ENCODE measurements at regions not wholly inside any gene's neighbourhood (a gene's known extent, or its start where the extent isn't known, plus 50 kb on each side); places are given as distances from the start of the nearest gene placed in this dataset.

GRCh38 chr5:99129768-99130501 lies 201.1 kb upstream of the CHD1 start:
- H3K27ac ChIP-seq (ENCODE audit: low read length): no peak overlapping the region
- DNase-seq (ENCODE audit: low read depth, low spot score): no peak
- no peaks in the 10 kb centered on the region for H3K9me3 ChIP-seq (ENCODE audit: control insufficient read depth, insufficient read depth, low read length)
- no peaks in the 10 kb centered on the region for H3K36me3 ChIP-seq (ENCODE audit: control insufficient read depth, insufficient read depth, low read length)
- H3K4me1 ChIP-seq (ENCODE audit: control insufficient read depth, insufficient read depth, low read length): no peaks in the 10 kb centered on the region
- WGBS (ENCODE audit: insufficient coverage, insufficient read length): no CpG with 5 or more reads among the region's 6 CpGs
- H3K27me3 ChIP-seq (ENCODE audit: control insufficient read depth, insufficient read depth, low read length): no peaks in the 10 kb centered on the region
- no peak overlapping the region for H3K4me3 ChIP-seq (ENCODE audit: low read length)

- Histone ChIP-seq H3K4me1 (ENCODE audit: control insufficient read depth, insufficient read depth, low read length) (no peaks in the 10 kb centered on the region), H3K9me3 (ENCODE audit: control insufficient read depth, insufficient read depth, low read length) (no peaks in the 10 kb centered on the region), H3K4me3 (ENCODE audit: low read length) (no peak overlapping the region), H3K27me3 (ENCODE audit: control insufficient read depth, insufficient read depth, low read length) (no peaks in the 10 kb centered on the region), H3K27ac (ENCODE audit: low read length) (no peak overlapping the region), H3K36me3 (ENCODE audit: control insufficient read depth, insufficient read depth, low read length) (no peaks in the 10 kb centered on the region)
- DNase-seq (ENCODE audit: low read depth, low spot score): no peak
These were observed 194.2 kb upstream of the CHD1 start for GRCh38 chr5:99122976-99123375.

GRCh38 chr5:99119326-99119725 lies 190.5 kb upstream of the CHD1 start:
- no peak overlapping the region for H3K4me3 ChIP-seq (ENCODE audit: low read length)
- H3K4me1 ChIP-seq (ENCODE audit: control insufficient read depth, insufficient read depth, low read length): no peaks in the 10 kb centered on the region
- DNase-seq (ENCODE audit: low read depth, low spot score): no peak
- WGBS (ENCODE audit: insufficient coverage, insufficient read length): no CpG with 5 or more reads among the region's 3 CpGs
- H3K9me3 ChIP-seq (ENCODE audit: control insufficient read depth, insufficient read depth, low read length): no peaks in the 10 kb centered on the region
- H3K36me3 ChIP-seq (ENCODE audit: control insufficient read depth, insufficient read depth, low read length): no peaks in the 10 kb centered on the region
- no peaks in the 10 kb centered on the region for H3K27me3 ChIP-seq (ENCODE audit: control insufficient read depth, insufficient read depth, low read length)
- H3K27ac ChIP-seq (ENCODE audit: low read length): no peak overlapping the region

GRCh38 chr5:99116526-99116925 lies 187.7 kb upstream of the CHD1 start:
- H3K36me3 ChIP-seq (ENCODE audit: control insufficient read depth, insufficient read depth, low read length): no peaks in the 10 kb centered on the region
- no CpG with 5 or more reads among the region's 4 CpGs for WGBS (ENCODE audit: insufficient coverage, insufficient read length)
- DNase-seq (ENCODE audit: low read depth, low spot score): no peak
- no peaks in the 10 kb centered on the region for H3K9me3 ChIP-seq (ENCODE audit: control insufficient read depth, insufficient read depth, low read length)
- no peaks in the 10 kb centered on the region for H3K27me3 ChIP-seq (ENCODE audit: control insufficient read depth, insufficient read depth, low read length)
- no peak overlapping the region for H3K4me3 ChIP-seq (ENCODE audit: low read length)
- no peak overlapping the region for H3K27ac ChIP-seq (ENCODE audit: low read length)
- no peaks in the 10 kb centered on the region for H3K4me1 ChIP-seq (ENCODE audit: control insufficient read depth, insufficient read depth, low read length)

DNA sequence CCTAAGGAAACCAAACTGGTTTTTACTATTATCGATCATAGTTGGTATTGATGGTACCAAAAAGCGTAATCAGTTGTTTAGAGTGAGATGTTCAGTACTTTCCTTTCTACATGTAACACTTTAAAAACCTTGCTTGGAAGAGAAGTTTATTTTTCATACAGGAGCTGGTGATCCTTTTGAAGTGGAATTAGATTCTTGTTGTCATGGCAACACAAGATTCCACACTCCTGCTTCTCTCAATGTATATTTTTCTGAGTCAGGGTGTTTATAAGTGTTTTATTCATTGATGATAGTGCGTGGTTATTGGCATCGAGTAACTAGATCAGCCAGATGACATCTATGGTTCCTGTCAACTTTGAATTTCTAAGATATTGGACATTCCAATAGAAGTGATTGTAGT lies 181.1 kb upstream of the CHD1 start:
- Histone ChIP-seq H3K36me3 (ENCODE audit: control insufficient read depth, insufficient read depth, low read length) (no peaks in the 10 kb centered on the region), H3K4me3 (ENCODE audit: low read length) (no peak overlapping the region), H3K27ac (ENCODE audit: low read length) (no peak overlapping the region), H3K9me3 (ENCODE audit: control insufficient read depth, insufficient read depth, low read length) (no peaks in the 10 kb centered on the region), H3K27me3 (ENCODE audit: control insufficient read depth, insufficient read depth, low read length) (no peaks in the 10 kb centered on the region), H3K4me1 (ENCODE audit: control insufficient read depth, insufficient read depth, low read length) (no peaks in the 10 kb centered on the region)
- no CpG with 5 or more reads among the region's 4 CpGs for WGBS (ENCODE audit: insufficient coverage, insufficient read length)
- DNase-seq (ENCODE audit: low read depth, low spot score): no peak

DNA sequence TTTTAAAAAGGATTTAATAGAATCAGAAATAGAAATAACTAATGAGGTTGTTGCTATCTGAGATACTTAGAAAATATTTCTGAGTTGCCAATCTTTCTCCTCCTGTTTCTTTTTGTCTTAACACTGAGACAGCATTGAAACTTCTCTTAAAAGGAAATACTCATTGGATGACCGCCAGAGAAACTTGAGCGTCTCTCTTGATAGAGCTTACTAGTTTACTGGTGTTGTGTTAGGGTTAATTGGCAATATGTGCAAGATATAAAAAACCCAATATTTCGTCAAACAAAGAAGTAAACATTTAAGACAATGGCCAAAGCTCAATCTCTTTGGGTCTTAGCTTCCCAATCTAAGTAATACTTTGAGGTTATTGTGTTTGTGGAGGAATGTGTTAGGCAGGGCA lies 176.4 kb upstream of the CHD1 start:
- DNase-seq (ENCODE audit: low read depth, low spot score): no peak

GRCh38 chr5:99104538-99105132 lies 175.8 kb upstream of the CHD1 start:
- Histone ChIP-seq H3K9me3 (ENCODE audit: control insufficient read depth, insufficient read depth, low read length) (no peaks in the 10 kb centered on the region), H3K4me3 (ENCODE audit: low read length) (no peak overlapping the region), H3K4me1 (ENCODE audit: control insufficient read depth, insufficient read depth, low read length) (no peaks in the 10 kb centered on the region), H3K27me3 (ENCODE audit: control insufficient read depth, insufficient read depth, low read length) (no peaks in the 10 kb centered on the region), H3K36me3 (ENCODE audit: control insufficient read depth, insufficient read depth, low read length) (no peaks in the 10 kb centered on the region), H3K27ac (ENCODE audit: low read length) (no peak overlapping the region)
- WGBS (ENCODE audit: insufficient coverage, insufficient read length): no CpG with 5 or more reads among the region's 2 CpGs
- DNase-seq (ENCODE audit: low read depth, low spot score): peak; percentile 11

More for the DNA sequence above, 176.4 kb upstream of the CHD1 start:
- Histone ChIP-seq H3K27ac (ENCODE audit: low read length) (no peak overlapping the region), H3K4me1 (ENCODE audit: control insufficient read depth, insufficient read depth, low read length) (no peaks in the 10 kb centered on the region), H3K36me3 (ENCODE audit: control insufficient read depth, insufficient read depth, low read length) (no peaks in the 10 kb centered on the region), H3K27me3 (ENCODE audit: control insufficient read depth, insufficient read depth, low read length) (no peaks in the 10 kb centered on the region), H3K4me3 (ENCODE audit: low read length) (no peak overlapping the region), H3K9me3 (ENCODE audit: control insufficient read depth, insufficient read depth, low read length) (no peaks in the 10 kb centered on the region)
- WGBS (ENCODE audit: insufficient coverage, insufficient read length): no CpG with 5 or more reads among the region's 3 CpGs

GRCh38 chr5:99102073-99102697 lies 173.4 kb upstream of the CHD1 start:
- no peaks in the 10 kb centered on the region for H3K9me3 ChIP-seq (ENCODE audit: control insufficient read depth, insufficient read depth, low read length)
- no peak overlapping the region for H3K27ac ChIP-seq (ENCODE audit: low read length)
- no peaks in the 10 kb centered on the region for H3K36me3 ChIP-seq (ENCODE audit: control insufficient read depth, insufficient read depth, low read length)
- no peaks in the 10 kb centered on the region for H3K4me1 ChIP-seq (ENCODE audit: control insufficient read depth, insufficient read depth, low read length)
- WGBS (ENCODE audit: insufficient coverage, insufficient read length): no CpG with 5 or more reads among the region's 3 CpGs
- no peak overlapping the region for H3K4me3 ChIP-seq (ENCODE audit: low read length)
- no peak for DNase-seq (ENCODE audit: low read depth, low spot score)
- H3K27me3 ChIP-seq (ENCODE audit: control insufficient read depth, insufficient read depth, low read length): no peaks in the 10 kb centered on the region

DNA sequence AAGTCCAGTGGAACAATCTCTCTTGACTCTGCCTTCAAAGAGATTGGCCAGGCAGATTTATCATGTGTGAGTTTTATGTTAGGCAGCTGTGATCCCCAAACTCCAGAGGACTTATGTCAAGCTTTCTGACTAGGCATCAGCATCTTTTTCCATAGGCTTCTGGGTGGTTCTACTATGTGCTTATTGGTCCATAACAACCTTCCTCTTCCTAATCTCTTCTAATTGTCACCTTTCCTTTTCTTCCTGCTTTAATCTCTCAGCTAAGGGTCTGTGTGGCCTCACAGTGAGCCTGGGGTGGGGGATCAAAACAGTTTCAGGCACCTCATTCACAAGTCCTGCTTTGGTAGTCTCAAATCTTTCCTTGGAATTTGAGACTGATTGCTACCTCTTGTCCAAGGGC lies 170.9 kb upstream of the CHD1 start:
- no peak overlapping the region for H3K4me3 ChIP-seq (ENCODE audit: low read length)
- no peaks in the 10 kb centered on the region for H3K9me3 ChIP-seq (ENCODE audit: control insufficient read depth, insufficient read depth, low read length)
- H3K36me3 ChIP-seq (ENCODE audit: control insufficient read depth, insufficient read depth, low read length): no peaks in the 10 kb centered on the region
- H3K27ac ChIP-seq (ENCODE audit: low read length): no peak overlapping the region
- no peaks in the 10 kb centered on the region for H3K27me3 ChIP-seq (ENCODE audit: control insufficient read depth, insufficient read depth, low read length)
- DNase-seq (ENCODE audit: low read depth, low spot score): no peak
- H3K4me1 ChIP-seq (ENCODE audit: control insufficient read depth, insufficient read depth, low read length): no peaks in the 10 kb centered on the region

DNA sequence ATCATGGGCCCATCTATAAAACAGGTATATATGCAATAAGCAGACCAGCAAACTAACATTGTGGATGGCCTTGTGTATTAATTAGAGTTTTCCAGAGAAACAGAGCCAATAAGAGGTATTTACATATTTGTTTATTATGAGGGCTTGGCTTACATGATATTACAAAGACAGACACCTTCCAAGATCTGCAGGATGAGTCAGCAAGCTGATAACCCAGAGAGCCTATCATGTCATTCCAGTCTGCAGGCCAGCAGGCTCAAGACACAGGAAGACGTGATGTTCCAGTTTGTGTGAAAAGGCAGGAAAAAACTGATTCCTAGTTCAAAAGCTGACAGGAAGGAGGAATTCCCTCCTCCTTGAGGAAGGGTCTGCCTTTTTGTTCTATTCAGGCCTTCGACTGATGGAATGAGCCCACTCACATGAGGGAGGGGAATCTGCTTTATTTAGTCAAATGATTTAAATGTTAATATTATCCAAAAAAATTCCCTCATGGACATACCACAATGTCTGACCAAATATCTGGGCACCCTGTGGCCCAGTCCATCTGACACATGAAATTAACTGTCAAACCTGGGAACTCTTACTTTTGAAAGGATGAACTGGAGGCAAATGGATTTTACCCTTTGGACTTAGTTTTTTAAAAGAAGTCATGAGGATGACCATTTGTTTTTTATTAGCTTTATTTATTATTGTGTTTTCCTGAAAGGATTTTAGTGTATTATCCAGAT lies 161.2 kb upstream of the CHD1 start:
- no CpG with 5 or more reads among the region's 2 CpGs for WGBS (ENCODE audit: insufficient coverage, insufficient read length)
- Histone ChIP-seq H3K9me3 (ENCODE audit: control insufficient read depth, insufficient read depth, low read length) (no peaks in the 10 kb centered on the region), H3K36me3 (ENCODE audit: control insufficient read depth, insufficient read depth, low read length) (no peaks in the 10 kb centered on the region), H3K4me3 (ENCODE audit: low read length) (no peak overlapping the region), H3K27ac (ENCODE audit: low read length) (no peak overlapping the region), H3K4me1 (ENCODE audit: control insufficient read depth, insufficient read depth, low read length) (no peaks in the 10 kb centered on the region), H3K27me3 (ENCODE audit: control insufficient read depth, insufficient read depth, low read length) (no peaks in the 10 kb centered on the region)
- no peak for DNase-seq (ENCODE audit: low read depth, low spot score)
